HG03520 (cell line): ENCODE measurements at regions not wholly inside any gene's neighbourhood (a gene's known extent, or its start where the extent isn't known, plus 50 kb on each side); places are given as distances from the start of the nearest gene placed in this dataset.

Source experiments
- ATAC-seq: cut with Tn5 transposase; IDR thresholded peaks from one replicate; pipeline ENCODE4 v1.9.1; 2021; ENCODE audit warnings: mild to moderate bottlenecking, moderate library complexity; ENCODE audit not compliant: unreplicated experiment

GRCh38 chr14:29446971-29447370 lies 480.7 kb downstream of the PRKD1 start:
- no peak for ATAC-seq

- ATAC-seq, result no peak
These were observed 475.7 kb downstream of the PRKD1 start for GRCh38 chr14:29451941-29452340.

GRCh38 chr14:29453045-29453444 lies 474.6 kb downstream of the PRKD1 start:
- no peak for ATAC-seq

GRCh38 chr14:29454026-29454693 lies 473.5 kb downstream of the PRKD1 start:
- ATAC-seq, result no peak

GRCh38 chr14:29458547-29458946 lies 469.1 kb downstream of the PRKD1 start:
- no peak for ATAC-seq

GRCh38 chr14:29459531-29459930 lies 468.1 kb downstream of the PRKD1 start:
- ATAC-seq, result no peak

GRCh38 chr14:29459969-29460560 lies 467.6 kb downstream of the PRKD1 start:
- ATAC-seq, result no peak

- no peak for ATAC-seq
These were observed 466.5 kb downstream of the PRKD1 start for GRCh38 chr14:29461101-29461500.

GRCh38 chr14:29461506-29461905 lies 466.1 kb downstream of the PRKD1 start:
- no peak for ATAC-seq

- ATAC-seq, result no peak
These were observed 465.3 kb downstream of the PRKD1 start for GRCh38 chr14:29462321-29462720.

GRCh38 chr14:29462772-29463171 lies 464.9 kb downstream of the PRKD1 start:
- ATAC-seq, result no peak

- ATAC-seq, result no peak
These were observed 463.8 kb downstream of the PRKD1 start for GRCh38 chr14:29463727-29464395.

GRCh38 chr14:29465095-29465494 lies 462.6 kb downstream of the PRKD1 start:
- ATAC-seq, result no peak

GRCh38 chr14:29475641-29476040 lies 452.0 kb downstream of the PRKD1 start:
- ATAC-seq, result no peak

- no peak for ATAC-seq
These were observed 441.5 kb downstream of the PRKD1 start for GRCh38 chr14:29486132-29486531.

GRCh38 chr14:29489911-29490425 lies 437.7 kb downstream of the PRKD1 start:
- ATAC-seq, result no peak

GRCh38 chr14:29493849-29494248 lies 433.8 kb downstream of the PRKD1 start:
- ATAC-seq, result no peak

- no peak for ATAC-seq
These were observed 433.3 kb downstream of the PRKD1 start for GRCh38 chr14:29494312-29494711.

- ATAC-seq, result no peak
These were observed 423.7 kb downstream of the PRKD1 start for GRCh38 chr14:29503903-29504302.

- ATAC-seq, result no peak
These were observed 409.3 kb downstream of the PRKD1 start for GRCh38 chr14:29518335-29518734.

- ATAC-seq, result no peak
These were observed 406.0 kb downstream of the PRKD1 start for GRCh38 chr14:29521526-29522137.
